GM12874 (cell line): ENCODE measurements at regions not wholly inside any gene's neighbourhood (a gene's known extent, or its start where the extent isn't known, plus 50 kb on each side); places are given as distances from the start of the nearest gene placed in this dataset.

Experiments
- CTCF ChIP-seq: IDR thresholded peaks from 2 replicates; pipeline ENCODE4 v1.5.1; 2011; ENCODE audit warnings: low read depth, mild to moderate bottlenecking, control low read depth, low read length, moderate library complexity; ENCODE audit not compliant: insufficient read depth

- no peak for TF ChIP-seq CTCF
Observed at GRCh38 chr4:122083351-122083750, 68.8 kb upstream of the BLTP1 start.

- no peak for TF ChIP-seq CTCF
Observed at GRCh38 chr4:122082661-122083060, 69.5 kb upstream of the BLTP1 start.

- TF ChIP-seq CTCF: no peak
Observed at GRCh38 chr4:122073615-122074014, 78.5 kb upstream of the BLTP1 start.

GRCh38 chr4:122065915-122066314, 86.2 kb upstream of the BLTP1 start:
- TF ChIP-seq CTCF: no peak

- TF ChIP-seq CTCF: no peak
Observed at GRCh38 chr4:122065149-122065548, 87.0 kb upstream of the BLTP1 start.

- TF ChIP-seq CTCF: no peak
Observed at GRCh38 chr4:122053186-122053585, 98.9 kb upstream of the BLTP1 start.

GRCh38 chr4:122052677-122053076, 99.5 kb upstream of the BLTP1 start:
- TF ChIP-seq CTCF: no peak

- TF ChIP-seq CTCF: no peak
Observed at GRCh38 chr4:122050841-122051240, 99.0 kb upstream of the TRPC3 start.
